ENCODE measurements at regions not wholly inside any gene's neighbourhood (a gene's known extent, or its start where the extent isn't known, plus 50 kb on each side); places are given as distances from the start of the nearest gene placed in this dataset.

- TF ChIP-seq TCF4 (CRISPR knock-in tag; IDR thresholded peaks at IDR 0.05; ENCODE audit: borderline replicate concordance) (no peak), ZNF70 (CRISPR knock-in tag; IDR thresholded peaks at IDR 0.05) (no peak), ZFP3 (CRISPR knock-in tag; IDR thresholded peaks at IDR 0.05) (no peak), CSDC2 (CRISPR knock-in tag; IDR thresholded peaks at IDR 0.05) (no peak), PPARA (CRISPR knock-in tag; IDR thresholded peaks at IDR 0.05; ENCODE audit: borderline replicate concordance) (no peak), RARB (CRISPR knock-in tag; IDR thresholded peaks at IDR 0.05) (no peak), ZC3H10 (CRISPR knock-in tag; IDR thresholded peaks at IDR 0.05) (no peak), CREB5 (CRISPR knock-in tag; IDR thresholded peaks at IDR 0.05; ENCODE audit: low read depth) (no peak)
These were observed 1350.9 kb downstream of the ARAP2 start for GRCh38 chr4:34893382-34893781.

All from SK-N-SH treated with all-trans-retinoic acid at 6 μM for 48 hours (cell line).